BJ (cell line): ENCODE measurements at regions not wholly inside any gene's neighbourhood (a gene's known extent, or its start where the extent isn't known, plus 50 kb on each side); places are given as distances from the start of the nearest gene placed in this dataset.

Experiments
- CTCF ChIA-PET: fragments of 350-600 bp; formaldehyde crosslinking; extraction: SDS; loops from one replicate; lab custom pipeline; 2021; ENCODE audit warnings: antibody characterized with exemption, inconsistent platforms; lab: Yijun Ruan, JAX
- POLR2A ChIA-PET: fragments of 300-600 bp; sonication (Branson Sonifier 250); formaldehyde crosslinking; extraction: SDS; loops from one replicate; lab custom pipeline; 2021; ENCODE audit warnings: antibody characterized with exemption; lab: Charles Lee
- DNase-seq: peaks from one replicate; pipeline ENCODE4 v3.0.0-alpha.2; 2011; ENCODE audit warnings: low read depth
- H3K27me3 ChIP-seq: 2 replicates; pipeline ENCODE4 v1.6.0; 2011; ENCODE audit warnings: low read length; ENCODE audit not compliant: control insufficient read depth, insufficient read depth
- H3K36me3 ChIP-seq: 2 replicates; pipeline ENCODE4 v1.5.1; 2011; ENCODE audit warnings: low read length; ENCODE audit not compliant: control insufficient read depth, insufficient read depth
- H3K4me3 ChIP-seq: 2 replicates; pipeline ENCODE4 v1.5.1; 2011; ENCODE audit warnings: low read depth, mild to moderate bottlenecking, control low read depth, low read length
- TF ChIP-seq, protein P1 (sequence below): IDR thresholded peaks from 2 replicates; pipeline ENCODE4 v1.5.1; 2011; ENCODE audit warnings: low read depth, mild to moderate bottlenecking, control low read depth, inconsistent platforms, low read length, moderate library complexity; ENCODE audit not compliant: insufficient read depth

DNA sequence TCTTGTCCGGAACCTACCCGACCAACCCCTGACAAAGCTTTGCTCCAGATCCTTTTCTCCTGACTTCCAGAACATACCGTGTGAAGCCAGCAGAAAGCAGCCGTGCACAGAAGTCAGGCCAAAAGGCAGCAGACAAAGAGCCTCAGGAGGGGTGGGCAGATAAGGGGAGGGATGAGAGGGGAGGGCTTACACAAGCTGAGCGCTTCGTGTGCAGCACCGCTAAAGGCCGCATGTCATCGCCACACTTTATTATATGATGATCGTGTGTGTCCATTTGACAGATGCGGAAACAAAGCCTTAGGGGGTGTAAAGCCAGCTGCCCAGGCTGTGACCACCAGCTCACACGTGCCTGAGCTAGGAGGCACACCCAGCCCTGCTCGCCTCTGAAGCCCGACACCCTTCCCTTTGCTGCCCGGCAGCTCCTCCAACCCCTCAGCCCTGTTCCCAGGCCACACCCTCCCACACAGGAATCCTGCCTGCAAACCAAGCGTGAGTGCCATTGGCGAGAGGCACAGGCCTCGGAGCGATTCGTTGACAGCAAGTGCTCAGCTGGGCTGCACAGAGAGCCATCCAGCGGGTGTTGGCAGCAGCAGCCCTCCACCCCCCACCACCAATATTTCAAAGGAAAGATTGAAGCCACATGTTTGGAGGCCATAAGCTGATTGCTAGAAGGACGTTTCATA, 170.5 kb upstream of the SMIM23 start:
- ChIA-PET CTCF (interaction anchor here (0.7 to 1.0 kb wide), 2 partner anchors 8 to 10 kb away, joined by 3 read pairs; no protein-coding TSS in a partner anchor), POLR2A (no interaction called here)
- Histone ChIP-seq H3K4me3 (no peak overlapping the region), H3K36me3 (no peaks in the 10 kb centered on the region), H3K27me3 (peaks cover 21% of the 10 kb centered on the region)
- DNase-seq = no peak
- TF ChIP-seq, protein P1, sequence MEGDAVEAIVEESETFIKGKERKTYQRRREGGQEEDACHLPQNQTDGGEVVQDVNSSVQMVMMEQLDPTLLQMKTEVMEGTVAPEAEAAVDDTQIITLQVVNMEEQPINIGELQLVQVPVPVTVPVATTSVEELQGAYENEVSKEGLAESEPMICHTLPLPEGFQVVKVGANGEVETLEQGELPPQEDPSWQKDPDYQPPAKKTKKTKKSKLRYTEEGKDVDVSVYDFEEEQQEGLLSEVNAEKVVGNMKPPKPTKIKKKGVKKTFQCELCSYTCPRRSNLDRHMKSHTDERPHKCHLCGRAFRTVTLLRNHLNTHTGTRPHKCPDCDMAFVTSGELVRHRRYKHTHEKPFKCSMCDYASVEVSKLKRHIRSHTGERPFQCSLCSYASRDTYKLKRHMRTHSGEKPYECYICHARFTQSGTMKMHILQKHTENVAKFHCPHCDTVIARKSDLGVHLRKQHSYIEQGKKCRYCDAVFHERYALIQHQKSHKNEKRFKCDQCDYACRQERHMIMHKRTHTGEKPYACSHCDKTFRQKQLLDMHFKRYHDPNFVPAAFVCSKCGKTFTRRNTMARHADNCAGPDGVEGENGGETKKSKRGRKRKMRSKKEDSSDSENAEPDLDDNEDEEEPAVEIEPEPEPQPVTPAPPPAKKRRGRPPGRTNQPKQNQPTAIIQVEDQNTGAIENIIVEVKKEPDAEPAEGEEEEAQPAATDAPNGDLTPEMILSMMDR = no peak

DNA sequence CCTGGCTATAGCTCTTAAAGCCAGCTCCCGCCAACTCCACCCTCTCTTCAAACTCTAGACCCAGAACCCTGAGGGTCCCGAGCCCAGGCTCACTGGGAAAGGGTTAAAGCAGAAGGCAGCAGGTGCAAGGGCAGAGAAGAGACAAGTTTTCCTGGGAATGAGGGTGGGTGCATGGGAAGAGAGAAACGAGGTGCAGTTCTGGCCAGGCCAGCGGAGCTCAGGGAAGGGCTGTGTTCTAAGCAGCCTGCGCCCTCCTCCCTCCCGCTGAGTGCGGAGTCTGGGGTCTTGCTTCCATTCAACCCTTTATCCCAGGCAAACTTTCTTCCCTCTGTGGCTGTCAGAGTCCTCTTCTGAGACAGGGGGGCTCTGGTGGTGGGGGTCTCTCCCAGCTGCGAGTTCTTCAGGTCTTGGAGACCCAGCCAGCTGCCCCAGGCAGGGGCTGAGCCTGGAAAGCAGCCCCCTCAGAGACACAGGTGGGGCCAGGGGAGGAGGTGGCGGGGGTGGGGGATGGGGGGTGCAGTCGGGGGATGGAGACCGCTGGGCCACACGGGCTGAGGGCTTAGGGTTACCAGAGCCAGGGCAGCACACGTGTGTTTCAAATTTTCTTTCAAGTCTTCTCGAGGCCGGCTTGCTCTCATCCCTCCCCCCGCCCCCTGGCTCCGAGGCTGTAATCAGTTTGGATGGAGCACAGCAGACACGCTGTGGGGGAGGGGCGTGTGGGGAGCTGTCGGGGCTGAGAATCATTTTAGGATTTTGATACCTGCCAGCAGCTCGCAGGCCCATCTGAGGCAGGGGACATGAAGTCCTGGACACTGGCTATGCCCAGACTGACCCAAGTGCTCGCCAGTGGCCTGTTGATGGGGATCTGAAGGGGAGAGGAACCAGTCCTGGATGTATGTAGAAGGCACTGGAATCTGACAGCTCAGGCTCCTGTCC, 169.6 kb upstream of the SMIM23 start:
- Histone ChIP-seq H3K27me3 (peaks cover 19% of the 10 kb centered on the region), H3K4me3 (no peak overlapping the region), H3K36me3 (no peaks in the 10 kb centered on the region)
- TF ChIP-seq, protein P1 = no peak
- POLR2A ChIA-PET = no interaction called here
- no peak for DNase-seq
- CTCF ChIA-PET = interaction anchor here (0.7 to 1.0 kb wide), 2 partner anchors 9 to 11 kb away, joined by 3 read pairs; no protein-coding TSS in a partner anchor

DNA sequence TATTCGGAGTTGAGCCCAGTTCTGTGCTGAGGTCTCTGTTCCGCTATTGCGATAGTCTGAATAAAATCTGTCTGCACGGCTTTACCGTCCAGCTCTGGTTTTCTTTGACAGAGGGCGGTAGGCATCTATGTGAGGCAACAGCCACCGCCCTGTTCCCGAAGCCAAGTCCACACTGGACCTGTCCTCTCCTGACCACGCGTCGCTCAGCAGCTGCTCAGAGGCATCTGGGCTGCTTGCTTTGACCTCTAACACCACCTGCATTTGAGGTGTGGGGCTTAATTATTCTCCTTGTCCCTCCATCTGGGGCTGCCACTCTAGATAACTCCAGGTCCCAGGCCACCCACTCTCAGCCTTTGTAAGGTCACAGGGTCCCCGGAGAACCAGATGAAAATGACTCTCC, 168.4 kb upstream of the SMIM23 start:
- ChIA-PET CTCF (no interaction called here), POLR2A (no interaction called here)
- H3K27me3 ChIP-seq = peaks cover 17% of the 10 kb centered on the region

DNA sequence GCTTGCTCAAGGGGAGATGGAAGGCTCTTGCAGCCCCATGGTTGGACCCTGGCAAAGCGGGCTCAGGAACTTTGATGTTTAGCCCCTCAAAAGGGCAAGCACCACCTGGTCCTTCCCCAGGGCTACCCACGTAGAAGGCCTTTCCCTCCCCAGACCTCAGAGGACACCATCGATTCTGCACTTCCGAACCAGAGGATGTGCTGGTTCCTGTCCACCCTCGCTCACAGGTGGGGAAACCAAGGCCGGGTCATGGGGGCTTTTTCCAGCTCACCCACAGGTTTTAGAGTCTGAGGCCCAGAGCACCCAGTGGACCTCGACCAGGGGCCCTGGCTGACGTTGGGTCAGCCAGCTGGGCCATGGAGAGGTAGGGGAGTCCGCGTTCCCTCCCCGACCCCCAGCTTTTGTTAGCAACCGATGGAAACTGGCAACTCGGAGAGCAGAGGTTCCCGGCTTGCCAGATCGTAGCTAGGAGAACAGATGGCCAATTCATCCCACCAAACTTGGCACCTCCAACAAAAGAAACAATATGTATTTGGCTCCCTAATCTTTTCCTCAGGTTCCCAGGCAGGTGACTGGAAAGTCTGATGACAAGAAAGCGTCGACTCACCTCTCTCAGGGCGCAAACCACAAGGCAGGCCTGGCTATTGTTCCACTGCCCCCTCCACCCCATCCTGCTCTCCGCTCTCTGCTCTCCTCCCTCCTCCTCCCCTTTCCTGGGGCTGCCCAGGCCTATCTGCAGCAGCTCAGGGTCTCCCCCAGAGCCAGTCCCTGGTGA, 167.6 kb upstream of the SMIM23 start:
- Histone ChIP-seq H3K36me3 (no peaks in the 10 kb centered on the region), H3K4me3 (no peak overlapping the region), H3K27me3 (peaks cover 14% of the 10 kb centered on the region)
- CTCF ChIA-PET = no interaction called here
- TF ChIP-seq, protein P1 = no peak
- POLR2A ChIA-PET = no interaction called here
- DNase-seq = no peak

More for the DNA sequence above, 168.4 kb upstream of the SMIM23 start:
- H3K36me3 ChIP-seq = no peaks in the 10 kb centered on the region
- no peak overlapping the region for H3K4me3 ChIP-seq
- TF ChIP-seq, protein P1 = no peak
- no peak for DNase-seq
